Right lobe of liver (tissue), 6 donors: ENCODE measurements at regions not wholly inside any gene's neighbourhood (a gene's known extent, or its start where the extent isn't known, plus 50 kb on each side); places are given as distances from the start of the nearest gene placed in this dataset.

Experiments used
- ATAC-seq, 4 donors: fragments of 200-7000 bp; cut with Tn5 transposase; one replicate each; pipeline ENCODE4 v1.9.1; 2020; ENCODE audit warnings: mild to moderate bottlenecking in 4 of 4, moderate library complexity in 4 of 4
- DNase-seq, 3 donors: peaks; one replicate each; pipeline ENCODE4 v3.0.0-alpha.2; 2020
- H3K27ac ChIP-seq, 3 donors: fragments of 200-600 bp; one replicate each; pipeline ENCODE4 v1.8.0; 2022
- H3K27me3 ChIP-seq, 2 donors: fragments of 200-600 bp; one replicate each; pipeline ENCODE4 v1.8.0; 2022
- H3K36me3 ChIP-seq, 4 donors: fragments of 200-600 bp; sonication (generic) in 1 of 4; one replicate each; pipeline versions ENCODE4 v1.5.1 to v1.8.0; 2017 to 2022; ENCODE audit warnings: control low read depth in 1 of 4
- H3K4me1 ChIP-seq, 4 donors: fragments of 200-600 bp; sonication (generic) in 1 of 4; one replicate each; pipeline versions ENCODE4 v1.5.1 to v1.8.0; 2017 to 2022; ENCODE audit warnings: control low read depth in 1 of 4
- H3K4me3 ChIP-seq, 3 donors: fragments of 200-600 bp; one replicate each; pipeline ENCODE4 v1.8.0; 2022
- H3K9me3 ChIP-seq, 4 donors: fragments of 200-600 bp; sonication (generic) in 1 of 4; one replicate each; pipeline versions ENCODE4 v1.5.1 to v1.8.0; 2017 to 2022; ENCODE audit warnings: control low read depth in 1 of 4
- CTCF ChIP-seq, 4 donors: fragments of 200-600 bp in 3 of 4; fragments of 450-650 bp in 1 of 4; IDR thresholded peaks; one replicate each; pipeline versions ENCODE4 v1.5.1 to v1.8.0; 2016 to 2022; ENCODE audit warnings: antibody characterized with exemption in 4 of 4, mild to moderate bottlenecking in 2 of 4
- POLR2A ChIP-seq: fragments of 450-650 bp; IDR thresholded peaks from one replicate; pipeline ENCODE4 v1.6.1; 2017; ENCODE audit warnings: antibody characterized with exemption, mild to moderate bottlenecking
- WGBS: methylation state at CpG from one replicate; pipeline ENCODE4 v1.1.6; 2018; ENCODE audit warnings: low coverage, low lambda C conversion rate; ENCODE audit not compliant: insufficient coverage; ENCODE audit errors: missing lambda C conversion rate; 5-methylcytosine and 5-hydroxymethylcytosine counted together
- intact Hi-C, 2 donors: fragments of 100-400 bp; cut with DNase I; formaldehyde crosslinking; loops; one replicate each; pipeline versions ENCODE4 v1.11.2 to v1.14.1; 2022
- donor health status: DM: no; HTN: yes; CAD: no.
- donor health status: DM: no; HTN: no; CAD: no.
- donor health status: DM: no; HTN: no; CAD: no.
- donor health status: DM: no; HTN: yes; CAD: no.
- donor health status: DM: no; HTN: yes; CAD: no.

- Histone ChIP-seq H3K9me3 (no peaks in the 10 kb centered on the region), H3K27ac (no peak overlapping the region), H3K27me3 (no peaks in the 10 kb centered on the region), H3K36me3 (no peaks in the 10 kb centered on the region), H3K4me1 (no peaks in the 10 kb centered on the region), H3K4me3 (no peak overlapping the region)
- no peak for TF ChIP-seq CTCF (IDR thresholded peaks at IDR 0.05)
- no peak for TF ChIP-seq POLR2A
- no peak for DNase-seq
- ATAC-seq = no peak
- intact Hi-C loops = no loop called here
- 87% methylated on average over 7 of the region's 7 CpGs for WGBS
These were observed 805.6 kb upstream of the LRRC4C start for GRCh38 chr11:42265072-42265471.

- TF ChIP-seq POLR2A = no peak
- no peak for TF ChIP-seq CTCF (IDR thresholded peaks at IDR 0.05)
- intact Hi-C loops = no loop called here
- H3K27ac ChIP-seq = no peak overlapping the region
- H3K4me3 ChIP-seq = no peak overlapping the region
- DNase-seq (no peak), ATAC-seq (no peak)
- WGBS = 44% methylated on average over 3 of the region's 3 CpGs
- H3K9me3 ChIP-seq = no peaks in the 10 kb centered on the region
- no peaks in the 10 kb centered on the region for H3K36me3 ChIP-seq
- no peaks in the 10 kb centered on the region for H3K27me3 ChIP-seq
- H3K4me1 ChIP-seq = no peaks in the 10 kb centered on the region
These were observed 811.9 kb upstream of the LRRC4C start for GRCh38 chr11:42271306-42271705.

GRCh38 chr11:42273977-42274376, 814.5 kb upstream of the LRRC4C start:
- WGBS = 75% methylated on average over 6 of the region's 6 CpGs
- H3K36me3 ChIP-seq = no peaks in the 10 kb centered on the region
- no peak for ATAC-seq

GRCh38 chr11:42296910-42297309, 837.5 kb upstream of the LRRC4C start:
- H3K36me3 ChIP-seq = no peaks in the 10 kb centered on the region
- DNase-seq (no peak), ATAC-seq (no peak)
- H3K27me3 ChIP-seq = no peaks in the 10 kb centered on the region
- H3K4me1 ChIP-seq = no peaks in the 10 kb centered on the region
- H3K9me3 ChIP-seq = no peaks in the 10 kb centered on the region
- no peak overlapping the region for H3K27ac ChIP-seq
- TF ChIP-seq CTCF (IDR thresholded peaks at IDR 0.05) (no peak), POLR2A (no peak)
- intact Hi-C loops = no loop called here
- 47% methylated on average over 1 of the region's 1 CpG for WGBS
- no peak overlapping the region for H3K4me3 ChIP-seq

More at GRCh38 chr11:42273977-42274376, 814.5 kb upstream of the LRRC4C start:
- DNase-seq = no peak
- no peak overlapping the region for H3K4me3 ChIP-seq
- no peaks in the 10 kb centered on the region for H3K4me1 ChIP-seq
- TF ChIP-seq POLR2A = no peak
- no peak for TF ChIP-seq CTCF (IDR thresholded peaks at IDR 0.05)
- no peaks in the 10 kb centered on the region for H3K9me3 ChIP-seq
- H3K27ac ChIP-seq = no peak overlapping the region
- H3K27me3 ChIP-seq = no peaks in the 10 kb centered on the region
- intact Hi-C loops = no loop called here

- H3K4me1 ChIP-seq = no peaks in the 10 kb centered on the region
- no peak for DNase-seq
- no peak overlapping the region for H3K27ac ChIP-seq
- H3K4me3 ChIP-seq = no peak overlapping the region
- no peaks in the 10 kb centered on the region for H3K36me3 ChIP-seq
- intact Hi-C loops = no loop called here
- WGBS = 67% methylated on average over 1 of the region's 1 CpG
- no peak for TF ChIP-seq CTCF (IDR thresholded peaks at IDR 0.05)
- no peak for TF ChIP-seq POLR2A
- no peak for ATAC-seq
- H3K9me3 ChIP-seq = no peaks in the 10 kb centered on the region
- no peaks in the 10 kb centered on the region for H3K27me3 ChIP-seq
These were observed 840.3 kb upstream of the LRRC4C start for GRCh38 chr11:42299780-42300179.
